ENCODE measurements at regions not wholly inside any gene's neighbourhood (a gene's known extent, or its start where the extent isn't known, plus 50 kb on each side); places are given as distances from the start of the nearest gene placed in this dataset.

- Histone ChIP-seq H3K27me3 (ENCODE audit: control insufficient read depth, insufficient read depth, low read length) (no peaks in the 10 kb centered on the region), H3K9me3 (ENCODE audit: control insufficient read depth in 2 of 3, insufficient read depth in 1 of 3, low read length in 3 of 3) (peaks cover 0 to 15% (median 0%) of the 10 kb centered on the region in 3 donors), H3K4me1 (ENCODE audit: control insufficient read depth in 2 of 3, insufficient read depth in 2 of 3, low read depth in 1 of 3, low read length in 3 of 3) (no peaks in the 10 kb centered on the region), H3K9ac (ENCODE audit: low read length in 3 of 3) (no peak overlapping the region), H3K27ac (ENCODE audit: low read depth in 2 of 2, low read length in 2 of 2) (no peak overlapping the region), H3K4me3 (ENCODE audit: low read length in 3 of 3) (no peak overlapping the region), H3K36me3 (ENCODE audit: control insufficient read depth in 2 of 3, insufficient read depth in 3 of 3, low read length in 3 of 3) (no peaks in the 10 kb centered on the region)
- TF ChIP-seq CTCF (IDR thresholded peaks at IDR 0.05; ENCODE audit: borderline replicate concordance, extremely low read depth, insufficient read depth): no peak
- intact Hi-C loops (cut with DNase I): no loop called here
- FAIRE-seq (no peak), DNase-seq (no peak)
These were observed 387.3 kb upstream of the EPHA7 start for GRCh38 chr6:93806409-93807270.

DNA sequence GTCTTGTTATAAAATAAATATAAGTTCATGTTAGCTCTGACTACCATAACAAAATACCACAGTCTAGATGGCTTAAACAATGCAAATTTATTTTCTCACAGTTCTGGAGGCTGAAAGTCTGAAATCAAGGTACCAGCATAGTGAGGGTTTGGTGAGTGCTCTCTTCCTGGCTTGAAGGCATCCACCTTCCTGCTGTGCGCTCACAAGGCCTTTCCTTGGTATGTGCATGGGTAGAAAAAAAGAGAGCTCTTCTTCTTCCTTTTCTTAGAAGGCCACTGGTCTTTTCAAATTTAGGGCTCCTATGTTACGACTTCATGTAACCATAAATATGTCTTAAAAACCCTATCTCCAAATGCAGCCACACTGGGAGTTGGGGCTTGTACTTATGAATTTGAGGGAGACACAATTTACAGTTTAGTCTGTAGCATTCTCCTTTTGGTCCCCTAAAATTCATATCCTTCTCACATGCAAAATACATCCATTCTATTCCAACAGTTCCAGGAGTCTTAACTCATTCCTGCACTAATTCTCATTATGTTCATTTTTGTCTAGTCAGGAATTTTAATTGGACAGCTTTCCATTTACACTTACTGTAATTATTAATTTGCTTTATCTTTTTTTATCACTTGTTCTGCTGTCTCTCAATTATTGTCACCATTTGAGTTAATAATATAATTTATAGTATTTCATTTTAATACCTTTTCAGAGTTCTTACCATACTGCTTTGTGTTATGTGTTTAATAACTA, 381.9 kb upstream of the EPHA7 start:
- TF ChIP-seq CTCF (IDR thresholded peaks at IDR 0.05; ENCODE audit: borderline replicate concordance, extremely low read depth, insufficient read depth): no peak
- Histone ChIP-seq H3K4me1 (ENCODE audit: control insufficient read depth in 2 of 3, insufficient read depth in 2 of 3, low read depth in 1 of 3, low read length in 3 of 3) (peaks cover 0 to 3% (median 0%) of the 10 kb centered on the region in 3 donors), H3K9ac (ENCODE audit: low read length in 3 of 3) (no peak overlapping the region), H3K4me3 (ENCODE audit: low read length in 3 of 3) (no peak overlapping the region), H3K27ac (ENCODE audit: low read depth in 2 of 2, low read length in 2 of 2) (no peak overlapping the region), H3K9me3 (ENCODE audit: control insufficient read depth in 2 of 3, insufficient read depth in 1 of 3, low read length in 3 of 3) (no peaks in the 10 kb centered on the region), H3K36me3 (ENCODE audit: control insufficient read depth in 2 of 3, insufficient read depth in 3 of 3, low read length in 3 of 3) (no peaks in the 10 kb centered on the region), H3K27me3 (ENCODE audit: control insufficient read depth, insufficient read depth, low read length) (no peaks in the 10 kb centered on the region)
- intact Hi-C loops (cut with DNase I): no loop called here
- DNase-seq (no peak), FAIRE-seq (no peak)

DNA sequence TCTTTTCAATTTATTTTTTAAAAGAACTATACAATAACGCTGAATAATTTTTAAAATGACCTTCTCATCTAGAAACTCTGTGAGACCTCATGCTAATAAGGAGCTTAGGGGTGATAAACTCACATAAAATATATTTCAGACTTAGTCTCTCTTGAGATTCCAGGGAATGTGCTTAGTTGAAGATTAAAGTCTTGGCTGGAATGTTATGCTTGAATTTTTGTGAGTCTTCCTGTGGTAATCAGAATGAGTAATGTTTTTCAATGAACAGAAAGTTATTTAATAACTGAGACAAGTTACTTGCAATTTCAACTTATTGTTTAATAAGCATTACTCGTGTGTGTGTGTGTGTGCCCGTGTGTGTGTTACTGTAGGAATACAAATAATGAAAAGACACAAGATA, 379.9 kb upstream of the EPHA7 start:
- DNase-seq: peak in 1 of 5 donors; percentile 18
- Histone ChIP-seq H3K9me3 (ENCODE audit: control insufficient read depth in 2 of 3, insufficient read depth in 1 of 3, low read length in 3 of 3) (no peaks in the 10 kb centered on the region), H3K4me3 (ENCODE audit: low read length in 3 of 3) (peak overlapping the region in 2 of 3 donors; percentile 3 to 36), H3K27me3 (ENCODE audit: control insufficient read depth, insufficient read depth, low read length) (no peaks in the 10 kb centered on the region), H3K36me3 (ENCODE audit: control insufficient read depth in 2 of 3, insufficient read depth in 3 of 3, low read length in 3 of 3) (no peaks in the 10 kb centered on the region), H3K27ac (ENCODE audit: low read depth in 2 of 2, low read length in 2 of 2) (no peak overlapping the region), H3K9ac (ENCODE audit: low read length in 3 of 3) (no peak overlapping the region), H3K4me1 (ENCODE audit: control insufficient read depth in 2 of 3, insufficient read depth in 2 of 3, low read depth in 1 of 3, low read length in 3 of 3) (peaks cover 0 to 3% (median 0%) of the 10 kb centered on the region in 3 donors)
- TF ChIP-seq CTCF (IDR thresholded peaks at IDR 0.05; ENCODE audit: borderline replicate concordance, extremely low read depth, insufficient read depth): no peak
- FAIRE-seq: no peak
- intact Hi-C loops (cut with DNase I): no loop called here

Measured in kidney (tissue), 13 donors.